GM19351 (cell line): ENCODE measurements at regions not wholly inside any gene's neighbourhood (a gene's known extent, or its start where the extent isn't known, plus 50 kb on each side); places are given as distances from the start of the nearest gene placed in this dataset.
A peak's percentile ranks its signal among the peaks of the same experiment; 100 is the strongest.
"Not testable (repeated sequence)": the region's sequence is repeated elsewhere in the genome, so short reads cannot be mapped to it uniquely, and the experiment has no call there.

Source experiments
- ATAC-seq: cut with Tn5 transposase; IDR thresholded peaks from one replicate; pipeline ENCODE4 v1.9.1; 2021; ENCODE audit warnings: mild to moderate bottlenecking, moderate library complexity; ENCODE audit not compliant: unreplicated experiment

DNA sequence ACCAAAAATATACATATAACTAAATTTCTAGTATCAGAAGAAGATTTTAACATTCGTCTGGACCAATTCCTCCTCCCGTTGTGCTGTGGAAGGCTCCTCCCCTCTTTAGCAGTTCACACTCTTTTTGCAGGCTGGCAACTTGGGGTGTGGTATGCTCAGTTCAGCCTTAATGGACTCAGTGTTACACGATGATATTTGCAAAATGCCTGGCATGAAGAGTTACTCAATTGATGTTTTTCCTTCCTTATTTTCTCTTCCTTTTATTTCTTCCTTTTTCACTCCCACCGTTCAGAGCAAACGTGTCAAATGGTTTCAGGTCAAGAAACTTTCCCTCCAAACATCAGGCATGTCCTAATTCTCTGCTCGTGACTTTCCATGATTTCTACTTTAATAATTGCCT is 248.3 kb downstream of the PHF14 start:
- no peak for ATAC-seq

GRCh38 chr7:11224535-11224934 is 250.9 kb downstream of the PHF14 start:
- ATAC-seq, result no peak

GRCh38 chr7:11228515-11228914 is 254.8 kb downstream of the PHF14 start:
- no peak for ATAC-seq

DNA sequence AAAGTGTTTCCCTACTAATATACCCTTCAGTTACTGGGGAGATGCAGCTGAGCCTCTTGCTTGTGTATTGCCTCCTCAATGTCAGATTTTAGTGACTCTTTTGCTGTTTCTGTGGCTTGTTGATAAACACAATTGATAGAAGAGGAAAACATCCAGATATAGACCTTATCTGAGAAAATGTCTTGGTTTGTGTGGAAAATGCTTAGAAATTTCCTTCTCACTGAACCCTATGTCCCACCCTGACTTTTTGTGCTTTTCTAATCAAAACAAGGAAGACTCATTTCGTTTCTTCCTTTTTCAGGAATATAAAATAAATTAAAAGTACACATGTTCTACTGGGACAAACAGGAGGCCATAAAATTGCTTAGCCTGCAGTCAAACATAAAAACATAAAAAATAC is 257.5 kb downstream of the PHF14 start:
- no peak for ATAC-seq

- no peak for ATAC-seq
Observed at GRCh38 chr7:11232462-11232861, 258.8 kb downstream of the PHF14 start.

- no peak for ATAC-seq
Observed at GRCh38 chr7:11233871-11234270, 260.2 kb downstream of the PHF14 start.

GRCh38 chr7:11235491-11235890 is 261.8 kb downstream of the PHF14 start:
- ATAC-seq, result no peak

GRCh38 chr7:11236680-11237079 is 263.0 kb downstream of the PHF14 start:
- ATAC-seq, result no peak

- ATAC-seq, result no peak
Observed at GRCh38 chr7:11237742-11238141, 264.1 kb downstream of the PHF14 start.

DNA sequence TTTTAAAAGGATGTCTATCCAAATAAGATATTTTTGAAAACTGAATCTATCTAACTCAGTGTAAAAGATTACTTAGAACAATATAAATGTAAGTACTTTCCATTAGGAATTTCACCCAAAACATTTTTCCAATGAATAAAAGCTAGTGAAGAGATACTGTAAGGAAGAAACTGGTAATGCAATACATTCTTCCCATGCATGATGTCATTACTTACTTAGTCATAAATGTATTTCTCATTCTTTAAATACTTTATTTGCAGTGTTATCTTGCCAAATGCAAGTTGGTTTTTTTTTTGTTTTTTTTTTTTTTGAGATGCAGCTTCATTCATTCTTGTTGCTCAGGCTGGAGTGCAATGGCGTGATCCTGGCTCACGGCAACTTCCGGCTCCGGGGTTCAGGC is 265.6 kb downstream of the PHF14 start:
- no peak for ATAC-seq

DNA sequence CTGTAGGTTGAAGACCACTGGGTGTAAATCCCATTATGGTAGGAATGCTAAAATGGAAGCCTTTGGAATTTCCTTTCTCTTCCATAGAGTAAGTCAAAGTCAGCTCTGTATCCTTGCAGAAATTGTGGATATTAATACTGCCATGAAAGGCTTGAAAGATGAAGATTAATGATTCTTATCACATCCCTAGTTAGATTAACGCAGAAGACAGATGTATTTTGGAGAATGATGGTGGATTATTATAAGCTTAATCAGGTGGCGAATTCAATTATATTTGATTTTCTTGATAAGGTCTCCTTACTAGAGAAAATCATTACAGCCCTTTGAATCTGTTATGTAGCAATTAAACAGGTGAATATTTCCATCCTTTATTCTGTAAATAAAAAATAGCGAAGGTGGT is 270.1 kb downstream of the PHF14 start:
- ATAC-seq, result no peak

DNA sequence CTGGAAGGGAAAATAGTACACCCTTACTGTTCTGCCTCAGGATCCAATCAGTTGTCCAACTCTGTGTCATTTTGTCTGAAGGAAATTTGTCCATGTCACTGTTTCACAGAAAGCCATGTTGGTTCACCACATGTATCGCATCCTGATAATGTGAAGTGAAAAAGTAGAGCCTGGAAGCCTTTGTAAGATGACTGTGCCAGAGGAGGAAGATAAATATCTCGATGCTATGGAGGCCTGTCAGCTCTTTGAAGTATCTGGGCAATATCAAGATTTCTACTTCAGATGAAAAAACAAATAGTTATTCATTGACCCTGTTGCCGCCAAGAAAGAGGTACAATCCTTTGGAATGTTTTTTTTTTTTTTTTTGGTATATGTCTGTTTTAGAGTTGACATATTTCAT is 270.5 kb downstream of the PHF14 start:
- no peak for ATAC-seq

DNA sequence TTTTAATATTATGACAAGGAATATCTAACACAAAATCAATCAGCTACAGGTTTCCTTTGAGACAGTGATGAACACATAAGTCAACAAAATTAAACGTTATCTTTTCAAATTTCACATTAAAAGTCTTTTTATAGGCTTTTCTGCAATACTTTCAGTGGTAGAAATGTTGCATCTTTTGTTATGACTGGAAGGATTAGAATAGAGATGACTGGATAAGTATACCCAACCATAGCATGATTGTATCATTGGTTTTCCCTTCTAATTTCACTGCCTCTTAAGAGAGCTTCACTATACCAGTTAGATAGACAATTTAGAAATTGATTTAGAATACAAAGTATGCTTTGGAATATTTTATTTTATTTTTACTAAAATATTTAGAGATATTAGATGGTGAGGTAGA is 273.9 kb downstream of the PHF14 start:
- peak; percentile 54 for ATAC-seq

DNA sequence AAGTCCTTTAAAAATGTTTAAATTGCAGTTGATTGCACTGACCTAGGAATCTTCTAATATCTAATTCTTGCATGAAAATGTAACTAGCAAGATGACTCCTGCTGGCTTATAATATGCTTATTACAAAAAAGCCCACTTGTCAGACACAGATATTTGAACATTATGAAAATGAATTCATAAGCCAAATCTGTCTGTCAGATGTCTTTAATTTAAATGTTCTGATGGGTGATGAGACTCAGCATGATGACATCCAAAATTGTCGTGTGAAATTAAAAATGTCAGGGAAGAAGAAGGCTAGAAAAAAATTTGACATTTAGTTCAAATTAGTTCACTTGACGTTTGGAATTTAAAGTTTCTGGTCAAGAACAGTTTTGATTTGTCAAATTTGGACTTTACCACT is 277.8 kb downstream of the PHF14 start:
- ATAC-seq, result no peak

DNA sequence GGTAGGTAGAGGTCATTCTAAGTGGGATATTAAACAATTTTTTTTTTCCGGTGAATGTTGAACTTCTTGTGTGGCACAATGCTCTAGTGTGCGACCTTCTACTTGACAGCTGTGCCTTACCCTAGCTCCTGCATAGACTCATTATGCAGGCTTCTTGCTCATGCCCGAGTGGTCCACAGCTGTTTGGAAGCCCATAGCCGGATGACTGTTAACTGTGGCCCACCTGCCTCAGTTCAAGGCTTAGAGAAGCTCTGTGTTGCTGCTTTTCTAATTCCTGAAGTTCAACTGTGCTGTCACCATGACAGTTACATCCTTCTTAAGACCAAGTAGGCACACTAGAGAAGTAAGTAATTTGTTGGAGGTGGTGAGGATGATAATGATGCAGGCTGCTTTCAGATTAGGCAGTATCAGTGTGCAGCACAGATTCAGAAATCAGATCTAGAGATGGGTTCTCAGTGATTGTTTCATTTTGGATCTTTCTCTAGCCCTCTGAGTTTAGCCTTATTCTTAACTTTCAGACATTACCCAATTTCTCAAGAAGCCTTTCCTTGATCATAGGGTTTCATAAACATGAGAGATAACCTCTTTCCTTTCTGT is 278.4 kb downstream of the PHF14 start:
- peak; percentile 32 for ATAC-seq

- peak; percentile 87 for ATAC-seq
Observed at GRCh38 chr7:11252705-11253272, 279.1 kb downstream of the PHF14 start.

DNA sequence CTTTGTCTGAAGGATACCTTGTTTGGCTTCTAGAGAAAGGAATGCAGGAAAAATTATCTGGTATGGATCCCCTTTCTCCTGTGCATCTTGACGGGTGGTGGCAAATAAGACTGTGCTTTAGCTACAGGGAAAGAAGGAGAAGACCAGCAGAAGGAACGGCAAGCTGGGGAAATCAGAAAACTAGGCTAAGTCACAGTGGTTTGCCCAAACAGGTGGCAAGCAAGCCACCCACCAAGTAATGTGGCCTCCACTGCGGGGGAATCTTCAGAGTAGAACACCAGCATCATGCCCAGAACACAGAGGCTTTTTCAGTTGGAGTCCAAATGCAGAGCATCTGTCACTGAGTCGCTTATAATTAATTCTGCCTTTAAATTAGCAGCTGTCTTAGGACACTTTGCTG is 282.8 kb downstream of the PHF14 start:
- ATAC-seq, result no peak

DNA sequence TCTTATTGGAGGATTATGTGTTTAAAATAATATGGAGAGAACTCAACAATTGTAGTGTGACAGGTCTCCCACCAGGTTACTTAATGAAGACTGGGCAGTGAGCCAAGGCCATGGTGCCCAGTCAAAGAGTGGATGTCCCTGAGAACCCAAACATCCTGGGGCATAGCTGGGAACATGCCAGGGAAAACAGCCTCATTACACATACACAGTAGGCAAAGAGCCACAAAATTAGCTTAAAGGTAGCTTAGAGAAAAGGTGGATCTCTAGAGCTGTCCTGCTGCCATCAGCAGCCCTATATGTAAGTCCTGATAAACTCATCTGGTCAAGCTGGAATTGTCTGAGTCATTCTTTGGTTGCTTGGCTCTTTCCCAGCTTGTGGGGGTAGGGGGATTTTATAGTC is 287.8 kb downstream of the PHF14 start:
- ATAC-seq, result no peak

DNA sequence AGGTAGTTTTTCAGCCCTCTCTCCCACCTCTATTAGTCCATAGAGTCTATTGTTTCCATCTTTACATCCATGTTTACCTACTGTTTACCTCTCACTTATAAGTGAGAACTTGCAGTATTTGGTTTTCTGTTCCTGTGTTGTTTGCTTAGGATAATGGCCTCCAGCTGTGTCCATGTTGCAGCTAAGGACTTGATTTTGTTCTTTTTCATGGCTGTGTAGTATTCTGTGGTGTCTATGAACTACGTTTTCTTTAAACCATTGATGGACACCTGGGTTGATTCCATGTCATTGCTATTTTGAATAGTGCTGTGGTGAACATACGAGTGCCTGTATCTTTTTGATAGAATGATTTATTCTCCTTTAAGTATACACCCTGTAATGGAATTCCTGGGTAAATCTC is 292.4 kb downstream of the PHF14 start:
- no peak for ATAC-seq

DNA sequence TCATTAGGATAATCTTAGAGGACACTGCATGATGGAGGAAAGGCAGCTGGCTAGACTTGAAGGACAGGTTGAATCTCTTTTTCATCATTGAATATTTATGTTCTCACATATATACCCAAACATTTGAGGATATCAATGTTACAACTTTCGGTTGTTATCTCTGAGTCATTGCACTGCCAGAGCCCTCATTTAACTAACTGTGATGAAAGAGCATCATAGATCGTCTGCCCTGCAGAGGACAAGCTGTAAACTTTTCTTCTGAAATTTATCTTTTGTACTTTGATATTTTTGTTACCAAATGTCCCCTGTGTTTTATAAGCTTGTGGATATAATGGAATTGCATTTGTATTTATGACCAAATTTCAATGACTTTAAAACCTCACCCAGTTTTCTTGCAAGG is 298.7 kb downstream of the PHF14 start:
- no peak for ATAC-seq

DNA sequence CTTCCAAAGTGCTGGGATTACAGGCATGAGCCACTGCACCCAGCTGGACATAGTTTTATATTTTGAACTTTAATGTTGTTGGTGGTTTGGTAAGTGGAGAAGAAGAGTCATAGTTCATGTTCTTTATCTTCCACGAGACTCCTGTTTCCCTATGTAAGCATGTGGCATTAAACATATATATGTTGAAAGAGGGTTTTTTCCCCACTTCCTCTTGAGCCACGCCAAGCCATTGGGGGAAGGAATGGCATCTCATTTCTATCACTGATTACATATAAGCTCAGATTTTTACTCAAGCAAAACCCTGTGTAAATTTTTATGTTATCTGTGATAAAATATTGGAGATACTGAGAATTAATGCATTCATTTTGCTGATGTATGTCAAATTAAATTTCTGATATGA is 300.4 kb downstream of the PHF14 start:
- ATAC-seq, result no peak

DNA sequence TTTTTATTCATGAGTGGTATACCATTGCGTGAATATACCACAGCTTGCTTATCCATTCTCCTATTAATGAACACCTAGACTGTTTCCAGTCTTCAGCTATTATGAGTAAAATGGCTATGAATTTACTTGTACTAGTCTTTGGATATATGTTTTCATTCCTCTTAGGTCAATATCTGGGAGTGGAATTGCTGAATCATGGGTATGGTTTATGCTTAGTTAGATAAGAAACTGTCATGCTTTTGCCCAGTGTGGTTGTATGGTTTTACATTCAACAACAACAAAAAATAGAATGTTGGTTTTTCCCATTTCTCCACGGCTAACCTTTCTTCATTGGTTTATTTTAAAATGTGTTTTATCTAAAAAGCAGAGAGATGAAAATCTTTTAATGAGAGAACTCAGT is 308.3 kb downstream of the PHF14 start:
- ATAC-seq, result no peak

DNA sequence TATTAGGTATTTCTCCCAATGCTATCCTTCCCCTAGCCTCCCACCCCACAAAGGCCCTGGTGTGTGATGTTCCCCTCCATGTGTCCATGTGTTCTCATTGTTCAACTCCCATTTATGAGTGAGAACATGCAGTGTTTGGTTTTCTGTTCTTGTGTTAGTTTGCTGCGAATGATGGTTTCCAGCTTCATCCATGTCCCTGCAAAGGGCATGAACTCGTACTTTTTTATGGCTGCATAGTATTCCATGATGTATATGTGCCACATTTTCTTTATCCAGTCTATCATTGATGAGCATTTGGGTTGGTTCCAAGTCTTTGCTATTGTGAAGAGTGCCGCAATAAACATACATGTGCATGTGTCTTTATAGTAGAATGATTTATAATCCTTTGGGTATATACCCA is 309.9 kb downstream of the PHF14 start:
- ATAC-seq, result not testable (repeated sequence)
